HG02852 (cell line): ENCODE measurements at regions not wholly inside any gene's neighbourhood (a gene's known extent, or its start where the extent isn't known, plus 50 kb on each side); places are given as distances from the start of the nearest gene placed in this dataset.
"Not testable (repeated sequence)": the region's sequence is repeated elsewhere in the genome, so short reads cannot be mapped to it uniquely, and the experiment has no call there.

Experiments
- ATAC-seq: cut with Tn5 transposase; IDR thresholded peaks from one replicate; pipeline ENCODE4 v1.9.1; 2021; ENCODE audit warnings: mild to moderate bottlenecking, moderate library complexity; ENCODE audit not compliant: unreplicated experiment

GRCh38 chr6:44038543-44039065, 88.6 kb downstream of the MRPL14 start:
- no peak for ATAC-seq

GRCh38 chr6:44037847-44038542, 89.3 kb downstream of the MRPL14 start:
- ATAC-seq: no peak

- not testable (repeated sequence) for ATAC-seq
Observed at GRCh38 chr6:44037276-44037675, 90.0 kb downstream of the MRPL14 start.

- ATAC-seq: no peak
Observed at GRCh38 chr6:44036699-44037101, 90.6 kb downstream of the MRPL14 start.

GRCh38 chr6:44036196-44036595, 91.1 kb downstream of the MRPL14 start:
- no peak for ATAC-seq

- ATAC-seq: no peak
Observed at GRCh38 chr6:44035621-44036020, 91.6 kb downstream of the MRPL14 start.

GRCh38 chr6:44034931-44035345, 92.3 kb downstream of the MRPL14 start:
- no peak for ATAC-seq

- no peak for ATAC-seq
Observed at GRCh38 chr6:44034391-44034861, 92.8 kb downstream of the MRPL14 start.

- ATAC-seq: no peak
Observed at GRCh38 chr6:44030812-44031454, 96.3 kb downstream of the MRPL14 start.

- no peak for ATAC-seq
Observed at GRCh38 chr6:44029444-44030185, 97.6 kb downstream of the MRPL14 start.

- no peak for ATAC-seq
Observed at GRCh38 chr6:44028789-44029310, 98.4 kb downstream of the MRPL14 start.

- no peak for ATAC-seq
Observed at GRCh38 chr6:44025226-44025625, 102.0 kb downstream of the MRPL14 start.

GRCh38 chr6:44024574-44025219, 102.6 kb downstream of the MRPL14 start:
- no peak for ATAC-seq

- no peak for ATAC-seq
Observed at GRCh38 chr6:44023586-44024454, 103.4 kb downstream of the MRPL14 start.

- no peak for ATAC-seq
Observed at GRCh38 chr6:44022671-44023352, 104.4 kb downstream of the MRPL14 start.

GRCh38 chr6:44022296-44022661, 105.0 kb downstream of the MRPL14 start:
- ATAC-seq: no peak

GRCh38 chr6:44021589-44022295, 105.5 kb downstream of the MRPL14 start:
- ATAC-seq: no peak

- ATAC-seq: no peak
Observed at GRCh38 chr6:44020664-44021425, 106.4 kb downstream of the MRPL14 start.
